Islet precursor cell (in vitro differentiated cells): ENCODE measurements at regions not wholly inside any gene's neighbourhood (a gene's known extent, or its start where the extent isn't known, plus 50 kb on each side); places are given as distances from the start of the nearest gene placed in this dataset.

ENCODE experiments used
- DNase-seq: peaks from one replicate; pipeline ENCODE4 v3.0.0-alpha.2; 2018

- no peak for DNase-seq
Observed at GRCh38 chr16:82488460-82488859, 138.3 kb upstream of the CDH13 start.

GRCh38 chr16:82481455-82481854 is 145.3 kb upstream of the CDH13 start:
- peak; percentile 34 for DNase-seq

GRCh38 chr16:82476786-82477185 is 150.0 kb upstream of the CDH13 start:
- DNase-seq = peak; percentile 20

GRCh38 chr16:82470620-82471152 is 156.1 kb upstream of the CDH13 start:
- DNase-seq = peak; percentile 36

- peak; percentile 22 for DNase-seq
Observed at GRCh38 chr16:82470016-82470415, 156.8 kb upstream of the CDH13 start.

- DNase-seq = no peak
Observed at GRCh38 chr16:82464187-82464586, 162.6 kb upstream of the CDH13 start.

- DNase-seq = peak; percentile 11
Observed at GRCh38 chr16:82460766-82461165, 166.0 kb upstream of the CDH13 start.

- peak; percentile 26 for DNase-seq
Observed at GRCh38 chr16:82459580-82460256, 167.1 kb upstream of the CDH13 start.

- DNase-seq = peak; percentile 81
Observed at GRCh38 chr16:82456683-82457082, 170.1 kb upstream of the CDH13 start.

GRCh38 chr16:82454566-82454965 is 172.2 kb upstream of the CDH13 start:
- DNase-seq = no peak

GRCh38 chr16:82454152-82454551 is 172.6 kb upstream of the CDH13 start:
- DNase-seq = no peak

GRCh38 chr16:82452004-82452756 is 174.6 kb upstream of the CDH13 start:
- DNase-seq = no peak

GRCh38 chr16:82451449-82451848 is 175.3 kb upstream of the CDH13 start:
- no peak for DNase-seq

- DNase-seq = no peak
Observed at GRCh38 chr16:82440336-82440735, 186.4 kb upstream of the CDH13 start.

- no peak for DNase-seq
Observed at GRCh38 chr16:82439678-82440293, 187.0 kb upstream of the CDH13 start.

GRCh38 chr16:82433042-82433441 is 193.7 kb upstream of the CDH13 start:
- no peak for DNase-seq

GRCh38 chr16:82432261-82432660 is 194.5 kb upstream of the CDH13 start:
- DNase-seq = no peak

- DNase-seq = no peak
Observed at GRCh38 chr16:82425661-82426060, 201.1 kb upstream of the CDH13 start.

GRCh38 chr16:82421851-82422250 is 204.9 kb upstream of the CDH13 start:
- DNase-seq = no peak

- no peak for DNase-seq
Observed at GRCh38 chr16:82419332-82419731, 207.4 kb upstream of the CDH13 start.

GRCh38 chr16:82414476-82414875 is 212.3 kb upstream of the CDH13 start:
- DNase-seq = no peak

GRCh38 chr16:82412770-82413169 is 214.0 kb upstream of the CDH13 start:
- DNase-seq = no peak

GRCh38 chr16:82405736-82406135 is 221.0 kb upstream of the CDH13 start:
- DNase-seq = no peak
